GM12878 (cell line): ENCODE measurements at regions not wholly inside any gene's neighbourhood (a gene's known extent, or its start where the extent isn't known, plus 50 kb on each side); places are given as distances from the start of the nearest gene placed in this dataset.

Source experiments
- ATAC-seq: fragments of 200-7000 bp; cut with Tn5 transposase; 3 replicates; pipeline ENCODE4 v1.9.1; 2020; ENCODE audit warnings: mild to moderate bottlenecking, moderate library complexity
- BruUV-seq: library from RNA; stranded (reverse); fragments of 400-500 nt; replicated peaks from 2 replicates; lab custom pipeline; 2021; lab: Mats Ljungman, UMichigan
- CTCF ChIA-PET: fragments of 300-600 bp; sonication (Branson Sonifier 250); formaldehyde crosslinking; extraction: SDS; loops from one replicate; lab custom pipeline; 2021; ENCODE audit warnings: inconsistent platforms; lab: Yijun Ruan, JAX
- POLR2A ChIA-PET: fragments of 350-600 bp; formaldehyde crosslinking; extraction: SDS; loops from one replicate; lab custom pipeline; 2021; ENCODE audit warnings: inconsistent platforms; lab: Charles Lee
- RAD21 ChIA-PET: fragments of 300-600 bp; sonication (Branson Sonifier 250); formaldehyde crosslinking; loops from one replicate; lab custom pipeline; 2023; ENCODE audit warnings: antibody characterized with exemption; ENCODE audit not compliant: unreplicated experiment; lab: Charles Lee
- SMC1A ChIA-PET: fragments of 300-600 bp; sonication (Branson Sonifier 250); formaldehyde crosslinking; loops from one replicate; lab custom pipeline; 2023; ENCODE audit not compliant: unreplicated experiment, uncharacterized antibody; lab: Charles Lee
- DNase-seq: peaks from one replicate; pipeline ENCODE4 v3.0.0-alpha.2; 2011; ENCODE audit warnings: low read depth, low spot score
- FAIRE-seq: peaks from 3 replicates; lab custom pipeline; 2011; peaks lifted over from hg19 to GRCh38; lab: Jason Lieb, UNC
- H2AFZ ChIP-seq: 2 replicates; pipeline ENCODE4 v1.6.0; 2011; ENCODE audit warnings: low read depth, low read length, control low read depth; ENCODE audit not compliant: control insufficient read depth
- H3K27ac ChIP-seq: 2 replicates; pipeline ENCODE4 v1.5.1; 2011; ENCODE audit warnings: control low read depth; ENCODE audit not compliant: control insufficient read depth, insufficient read depth
- H3K27me3 ChIP-seq, 2 experiments: replicated peaks in 1 of 2; 2 replicates each; pipeline versions ENCODE4 v1.6.0 to v1.6.1; 2011; ENCODE audit warnings: low read length in 1 of 2; ENCODE audit not compliant: control insufficient read depth in 2 of 2, insufficient read depth in 2 of 2
- H3K36me3 ChIP-seq, 2 experiments: 2 replicates each; pipeline ENCODE4 v1.5.1; 2011; ENCODE audit warnings: low read length in 1 of 2; ENCODE audit not compliant: control insufficient read depth in 2 of 2, insufficient read depth in 2 of 2
- H3K4me1 ChIP-seq: 2 replicates; pipeline ENCODE4 v1.6.1; 2011; ENCODE audit warnings: mild to moderate bottlenecking, low read length, moderate library complexity, mixed read lengths; ENCODE audit not compliant: control insufficient read depth, insufficient read depth
- H3K4me2 ChIP-seq: 2 replicates; pipeline ENCODE4 v1.6.0; 2011; ENCODE audit warnings: control low read depth; ENCODE audit not compliant: control insufficient read depth, insufficient read depth
- H3K4me3 ChIP-seq: fragments of 200-600 bp; sonication (generic); 2 replicates; pipeline ENCODE4 v1.5.1; 2016
- H3K79me2 ChIP-seq: 2 replicates; pipeline ENCODE4 v1.6.0; 2011; ENCODE audit warnings: low read length; ENCODE audit not compliant: control insufficient read depth, insufficient read depth
- H3K9ac ChIP-seq: 2 replicates; pipeline ENCODE4 v1.8.0; 2011; ENCODE audit warnings: low read length, control low read depth, mixed read lengths; ENCODE audit not compliant: control insufficient read depth, insufficient read depth
- H3K9me3 ChIP-seq: replicated peaks from 3 replicates; pipeline ENCODE4 v1.5.1; 2011; ENCODE audit warnings: mild to moderate bottlenecking, low read length; ENCODE audit not compliant: control insufficient read depth, insufficient read depth
- H4K20me1 ChIP-seq: 2 replicates; pipeline ENCODE4 v1.6.0; 2011; ENCODE audit not compliant: control insufficient read depth, insufficient read depth
- BHLHE40 ChIP-seq, 2 experiments: fragments of 450-650 bp in 1 of 2; IDR thresholded peaks; 2 replicates each; pipeline ENCODE4 v1.6.1; 2011 to 2017; ENCODE audit warnings: low read depth in 2 of 2, borderline replicate concordance in 1 of 2, improper control_type of control experiment in 1 of 2, low read length in 1 of 2, mild to moderate bottlenecking in 1 of 2
- CBX3 ChIP-seq: fragments of 200-600 bp; sonication (generic); IDR thresholded peaks from 2 replicates; pipeline ENCODE4 v1.6.1; 2016; ENCODE audit warnings: low read depth, borderline replicate concordance
- CTCF ChIP-seq, 3 experiments: IDR thresholded peaks in 2 of 3; conservative IDR thresholded peaks in 1 of 3; 2 replicates each; pipeline ENCODE4 v1.5.1; 2011; ENCODE audit warnings: low read depth in 3 of 3, low read length in 3 of 3, mild to moderate bottlenecking in 3 of 3, control low read depth in 2 of 3, moderate library complexity in 2 of 3, inconsistent platforms in 1 of 3, mixed read lengths in 1 of 3; ENCODE audit not compliant: control insufficient read depth in 2 of 3, insufficient read depth in 1 of 3; ENCODE audit errors: extremely low read depth in 1 of 3
- GABPA ChIP-seq: IDR thresholded peaks from 2 replicates; pipeline ENCODE4 v1.6.1; 2014; ENCODE audit warnings: antibody characterized with exemption, low read depth, mild to moderate bottlenecking, inconsistent platforms
- MTA3 ChIP-seq: IDR thresholded peaks from 2 replicates; pipeline ENCODE4 v1.6.1; 2012; ENCODE audit warnings: low read length, inconsistent platforms, borderline replicate concordance
- ZBTB40 ChIP-seq: fragments of 450-650 bp; IDR thresholded peaks from 2 replicates; pipeline ENCODE4 v1.6.1; 2016; ENCODE audit warnings: mild to moderate bottlenecking, moderate library complexity, borderline replicate concordance
- WGBS: methylation state at CpG from one replicate; pipeline ENCODE4 v1.1.6; 2016; ENCODE audit warnings: low lambda C conversion rate; ENCODE audit not compliant: insufficient replicate concordance, insufficient coverage; ENCODE audit errors: missing lambda C conversion rate; 5-methylcytosine and 5-hydroxymethylcytosine counted together
- in situ Hi-C: fragments of 300-500 bp; cut with MboI; formaldehyde crosslinking; loops from 9 replicates; pipeline ENCODE4 v1.14.3; 2018; ENCODE audit warnings: mixed read lengths
- intact Hi-C: fragments of 100-400 bp; cut with micrococcal nuclease; formaldehyde crosslinking; loops from one replicate; pipeline ENCODE4 v1.14.2; 2022; ENCODE audit not compliant: unreplicated experiment

GRCh38 chr5:32521481-32521880 is 63.9 kb upstream of the SUB1 start (continued):
- TF ChIP-seq MTA3 = no peak
- TF ChIP-seq, all 136 proteins: peak for 0

- in situ Hi-C loops = no loop called here
- RAD21 ChIA-PET = no interaction called here
Measured at GRCh38 chr5:32520972-32521371, 64.4 kb upstream of the SUB1 start.

More at GRCh38 chr5:32520972-32521371, 64.4 kb upstream of the SUB1 start:
- Histone ChIP-seq H3K79me2 (no peaks in the 10 kb centered on the region), H4K20me1 (no peaks in the 10 kb centered on the region), H2AFZ (no peak overlapping the region), H3K27ac (no peak overlapping the region), H3K36me3 (no peaks in the 10 kb centered on the region), H3K4me3 (no peak overlapping the region), H3K4me1 (no peaks in the 10 kb centered on the region), H3K9me3 (peaks cover 1% of the 10 kb centered on the region; the same call in 2 of the 3 replicates), H3K4me2 (no peak overlapping the region), H3K27me3 (no peaks in the 10 kb centered on the region; a peak in 1 of 4 replicates), H3K9ac (no peak overlapping the region)
- TF ChIP-seq CBX3 = no peak
- TF ChIP-seq CTCF (IDR thresholded peaks at IDR 0.05 in 2 of 3, conservative IDR thresholded peaks at IDR 0.05 in 1 of 3; ENCODE audit: control insufficient read depth in 2 of 3, extremely low read depth in 1 of 3, insufficient read depth in 1 of 3, low read depth in 3 of 3, low read length in 3 of 3) = no peak
- TF ChIP-seq GABPA = no peak
- TF ChIP-seq BHLHE40 (IDR thresholded peaks at IDR 0.05; ENCODE audit: borderline replicate concordance in 1 of 2, low read depth in 2 of 2, low read length in 1 of 2) = no peak
- TF ChIP-seq ZBTB40 = peak; percentile 69
- intact Hi-C loops = no loop called here
- SMC1A ChIA-PET = interaction anchor here (1.6 kb wide), 1 partner anchor 69 kb away, joined by 8 read pairs; no protein-coding TSS in a partner anchor
- ATAC-seq (no peak), FAIRE-seq (no peak), DNase-seq (no peak)
- 93% methylated on average over 4 of the region's 4 CpGs for WGBS
- CTCF ChIA-PET = interaction anchor here (0.9 kb wide), 1 partner anchor 69 kb away, joined by 3 read pairs; no protein-coding TSS in a partner anchor
- POLR2A ChIA-PET = no interaction called here
- BruUV-seq = no TSS peak
